ENCODE measurements at regions not wholly inside any gene's neighbourhood (a gene's known extent, or its start where the extent isn't known, plus 50 kb on each side); places are given as distances from the start of the nearest gene placed in this dataset.

DNA sequence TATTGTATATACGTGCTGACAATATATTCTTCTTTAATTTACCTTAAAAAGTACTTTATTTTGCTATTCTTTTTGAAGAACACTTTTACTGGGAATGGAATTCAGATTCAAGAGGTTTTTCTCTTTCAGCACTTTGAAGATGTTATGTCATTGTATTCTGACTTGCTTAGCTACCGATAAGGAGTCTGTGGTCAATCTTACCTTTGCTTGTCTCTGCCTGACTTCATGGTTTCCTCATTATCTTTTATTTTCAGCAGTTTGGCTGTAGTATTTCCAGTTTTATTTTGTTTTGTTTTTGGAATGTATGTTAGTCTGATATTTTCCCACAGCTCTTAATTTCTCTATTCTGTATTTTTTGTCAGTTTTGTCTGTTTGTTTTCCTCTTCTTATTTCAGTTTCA, 187.9 kb upstream of the SMIM30 start:
- TF ChIP-seq, protein P1, sequence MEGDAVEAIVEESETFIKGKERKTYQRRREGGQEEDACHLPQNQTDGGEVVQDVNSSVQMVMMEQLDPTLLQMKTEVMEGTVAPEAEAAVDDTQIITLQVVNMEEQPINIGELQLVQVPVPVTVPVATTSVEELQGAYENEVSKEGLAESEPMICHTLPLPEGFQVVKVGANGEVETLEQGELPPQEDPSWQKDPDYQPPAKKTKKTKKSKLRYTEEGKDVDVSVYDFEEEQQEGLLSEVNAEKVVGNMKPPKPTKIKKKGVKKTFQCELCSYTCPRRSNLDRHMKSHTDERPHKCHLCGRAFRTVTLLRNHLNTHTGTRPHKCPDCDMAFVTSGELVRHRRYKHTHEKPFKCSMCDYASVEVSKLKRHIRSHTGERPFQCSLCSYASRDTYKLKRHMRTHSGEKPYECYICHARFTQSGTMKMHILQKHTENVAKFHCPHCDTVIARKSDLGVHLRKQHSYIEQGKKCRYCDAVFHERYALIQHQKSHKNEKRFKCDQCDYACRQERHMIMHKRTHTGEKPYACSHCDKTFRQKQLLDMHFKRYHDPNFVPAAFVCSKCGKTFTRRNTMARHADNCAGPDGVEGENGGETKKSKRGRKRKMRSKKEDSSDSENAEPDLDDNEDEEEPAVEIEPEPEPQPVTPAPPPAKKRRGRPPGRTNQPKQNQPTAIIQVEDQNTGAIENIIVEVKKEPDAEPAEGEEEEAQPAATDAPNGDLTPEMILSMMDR (IDR thresholded peaks at IDR 0.05), result no peak
- TF ChIP-seq POLR2A (IDR thresholded peaks at IDR 0.05), result no peak

Data from uterus (tissue), 2 donors.